PC-3 (cell line): ENCODE measurements at regions not wholly inside any gene's neighbourhood (a gene's known extent, or its start where the extent isn't known, plus 50 kb on each side); places are given as distances from the start of the nearest gene placed in this dataset.

Experiments used
- CTCF ChIP-seq: fragments of 300-600 bp; sonication (generic); conservative IDR thresholded peaks from 2 replicates; pipeline ENCODE4 v1.5.1; 2017; ENCODE audit warnings: antibody characterized with exemption, low read depth, mild to moderate bottlenecking, low read length
- EZH2 ChIP-seq: fragments of 300-600 bp; sonication (generic); IDR thresholded peaks from one replicate; pipeline ENCODE4 v1.6.1; 2017; ENCODE audit warnings: antibody characterized with exemption, mild to moderate bottlenecking, low read length; ENCODE audit not compliant: unreplicated experiment

GRCh38 chr2:15718103-15718943 is 126.7 kb downstream of the DDX1 start:
- TF ChIP-seq CTCF, result no peak
- TF ChIP-seq EZH2, result no peak
